ENCODE measurements at regions not wholly inside any gene's neighbourhood (a gene's known extent, or its start where the extent isn't known, plus 50 kb on each side); places are given as distances from the start of the nearest gene placed in this dataset.

- ChIA-PET CTCF (no interaction called here), POLR2A (ENCODE audit: unreplicated experiment) (no interaction called here)
- no peak overlapping the region for H3K27ac ChIP-seq (ENCODE audit: insufficient read depth, low read length)
- dilution Hi-C loops (cut with HindIII; ENCODE audit: low sequenced_read_pairs, unreplicated experiment) (no loop called here), in situ Hi-C loops (cut with MboI; ENCODE audit: low sequenced_read_pairs) (no loop called here), intact Hi-C loops (cut with micrococcal nuclease) (no loop called here)
- H3K56ac ChIP-seq (ENCODE audit: extremely low read depth, insufficient read depth, low read length): no peak overlapping the region
- H3K36me3 ChIP-seq (ENCODE audit: control insufficient read depth, insufficient read depth, low read length): no peaks in the 10 kb centered on the region
- no peaks in the 10 kb centered on the region for H3K4me1 ChIP-seq (ENCODE audit: control insufficient read depth, insufficient read depth, low read length)
- no peaks in the 10 kb centered on the region for H3K27me3 ChIP-seq (ENCODE audit: control insufficient read depth, insufficient read depth, low read length)
- H3K4me2 ChIP-seq (ENCODE audit: low read depth, low read length): no peak overlapping the region
- no peak overlapping the region for H2BK20ac ChIP-seq (ENCODE audit: low read depth, low read length)
- H3K9me3 ChIP-seq (ENCODE audit: control insufficient read depth, insufficient read depth, low read length): no peaks in the 10 kb centered on the region
- no peak overlapping the region for H3K4ac ChIP-seq (ENCODE audit: low read depth, low read length)
- no peaks in the 10 kb centered on the region for H3K79me1 ChIP-seq (ENCODE audit: low read depth in 1 of 2, low read length in 2 of 2)
- no peak overlapping the region for H2BK5ac ChIP-seq (ENCODE audit: low read depth, low read length, poor library complexity, severe bottlenecking)
- H4K5ac ChIP-seq (ENCODE audit: low read depth, low read length): no peak overlapping the region
- H2AFZ ChIP-seq (replicated peaks; ENCODE audit: low read length, poor library complexity): no peak overlapping the region
- H3K23ac ChIP-seq (ENCODE audit: low read depth, low read length): no peak overlapping the region
- no peak for TF ChIP-seq NFE2L2 (IDR thresholded peaks at IDR 0.05; ENCODE audit: low read depth, low read length)
- TF ChIP-seq MAFK (IDR thresholded peaks at IDR 0.05; ENCODE audit: low read depth, low read length): no peak
- no peak for TF ChIP-seq POLR2A (IDR thresholded peaks at IDR 0.05; ENCODE audit: low read depth, low read length)
- TF ChIP-seq MXI1 (IDR thresholded peaks at IDR 0.05; ENCODE audit: borderline replicate concordance, low read depth, low read length): no peak
- TF ChIP-seq BHLHE40 (IDR thresholded peaks at IDR 0.05; ENCODE audit: low read depth, low read length): no peak
- no peak for TF ChIP-seq CEBPB (IDR thresholded peaks at IDR 0.05; ENCODE audit: low read depth, low read length)
- TF ChIP-seq MAZ (IDR thresholded peaks at IDR 0.05; ENCODE audit: borderline replicate concordance, low read depth, low read length): no peak
- TF ChIP-seq SMC3 (IDR thresholded peaks at IDR 0.05; ENCODE audit: low read depth, low read length): no peak
- TF ChIP-seq RAD21 (IDR thresholded peaks at IDR 0.05; ENCODE audit: low read length): no peak
- TF ChIP-seq ELK1 (IDR thresholded peaks at IDR 0.05; ENCODE audit: borderline replicate concordance, low read depth, low read length): no peak
- no peak for TF ChIP-seq USF2 (IDR thresholded peaks at IDR 0.05; ENCODE audit: low read depth, low read length)
- TF ChIP-seq CHD1 (IDR thresholded peaks at IDR 0.05; ENCODE audit: low read depth, low read length): no peak
- no peak for TF ChIP-seq RCOR1 (IDR thresholded peaks at IDR 0.05; ENCODE audit: insufficient replicate concordance, low read length)
- no peak for TF ChIP-seq CTCF (conservative IDR thresholded peaks at IDR 0.05; ENCODE audit: low read depth, low read length)
- no peak for TF ChIP-seq RFX5 (IDR thresholded peaks at IDR 0.05; ENCODE audit: low read depth, low read length)
- no peak for TF ChIP-seq FOS (IDR thresholded peaks at IDR 0.05; ENCODE audit: low read depth, low read length)
- no peak overlapping the region for H3K4me3 ChIP-seq (ENCODE audit: insufficient read depth, low read depth, low read length)
- no peak overlapping the region for H4K91ac ChIP-seq (ENCODE audit: insufficient read depth, low read depth, low read length)
- no peak overlapping the region for H2BK120ac ChIP-seq (ENCODE audit: low read depth, low read length)
- WGBS, 2 experiments (ENCODE audit: extremely low coverage in 2 of 2, insufficient read length in 1 of 2): 70% methylated on average over 2 of the region's 4 CpGs; no CpG with 5 or more reads in 1 of the 2 experiments
- no peaks in the 10 kb centered on the region for H4K20me1 ChIP-seq (ENCODE audit: insufficient read depth, low read length)
- DNase-seq (no peak), ATAC-seq (ENCODE audit: low read depth) (no peak)
- H2AK9ac ChIP-seq (replicated peaks; ENCODE audit: low read depth, low read length, poor library complexity): no peak overlapping the region
- no peak overlapping the region for H4K8ac ChIP-seq (ENCODE audit: low read depth in 2 of 2, low read length in 2 of 2)
- no peak overlapping the region for H3K14ac ChIP-seq (replicated peaks; ENCODE audit: low read depth, low read length)
- no peaks in the 10 kb centered on the region for H3K9me1 ChIP-seq (ENCODE audit: insufficient read depth, low read length)
- BruUV-seq (replicated peaks): no TSS peak
- H2AK5ac ChIP-seq (ENCODE audit: low read depth, low read length): no peak overlapping the region
- H2BK15ac ChIP-seq (ENCODE audit: low read depth, low read length): no peak overlapping the region
- H3K9ac ChIP-seq (ENCODE audit: low read depth, low read length): no peak overlapping the region
- no peak overlapping the region for H3K18ac ChIP-seq (ENCODE audit: low read depth, low read length)
Observed at GRCh38 chr3:39712413-39713048, 96.9 kb upstream of the MYRIP start.

All from IMR-90 (cell line).